Epithelial cell of proximal tubule (primary cell): ENCODE measurements at regions not wholly inside any gene's neighbourhood (a gene's known extent, or its start where the extent isn't known, plus 50 kb on each side); places are given as distances from the start of the nearest gene placed in this dataset.

Experiments used
- DNase-seq: peaks from one replicate; pipeline ENCODE4 v3.0.0-alpha.2; 2011; ENCODE audit warnings: low read depth
- H3K4me3 ChIP-seq: 2 replicates; pipeline ENCODE4 v1.5.1; 2011; ENCODE audit warnings: low read depth, mild to moderate bottlenecking, low read length
- CTCF ChIP-seq: conservative IDR thresholded peaks from 2 replicates; pipeline ENCODE4 v1.5.1; 2012; ENCODE audit warnings: low read depth, mild to moderate bottlenecking, low read length

- no peak overlapping the region for H3K4me3 ChIP-seq
- no peak for TF ChIP-seq CTCF
- DNase-seq, result no peak
Measured at GRCh38 chr5:104267320-104268015, 704.9 kb upstream of the NUDT12 start.

- DNase-seq, result no peak
- H3K4me3 ChIP-seq, result no peak overlapping the region
- TF ChIP-seq CTCF, result no peak
Measured at GRCh38 chr5:104266161-104266560, 703.6 kb upstream of the NUDT12 start.

- TF ChIP-seq CTCF, result no peak
Measured at GRCh38 chr5:104265531-104266140, 703.0 kb upstream of the NUDT12 start.

GRCh38 chr5:104247260-104247659 lies 684.7 kb upstream of the NUDT12 start:
- no peak overlapping the region for H3K4me3 ChIP-seq
- no peak for TF ChIP-seq CTCF
- no peak for DNase-seq

More at GRCh38 chr5:104265531-104266140, 703.0 kb upstream of the NUDT12 start:
- H3K4me3 ChIP-seq, result no peak overlapping the region
- DNase-seq, result no peak

- no peak for TF ChIP-seq CTCF
- no peak for DNase-seq
- no peak overlapping the region for H3K4me3 ChIP-seq
Measured at GRCh38 chr5:104241046-104241445, 678.5 kb upstream of the NUDT12 start.

- TF ChIP-seq CTCF, result no peak
- no peak overlapping the region for H3K4me3 ChIP-seq
Measured at GRCh38 chr5:104237586-104237985, 675.0 kb upstream of the NUDT12 start.

More at GRCh38 chr5:104237586-104237985, 675.0 kb upstream of the NUDT12 start:
- DNase-seq, result no peak
